Nephron progenitor cell (in vitro differentiated cells): ENCODE measurements at regions not wholly inside any gene's neighbourhood (a gene's known extent, or its start where the extent isn't known, plus 50 kb on each side); places are given as distances from the start of the nearest gene placed in this dataset.

ENCODE experiments used
- DNase-seq: peaks from one replicate; pipeline ENCODE4 v3.0.0; 2021
- H3K27ac Mint-ChIP-seq: 2 replicates; pipeline ENCODE4 v1.8.0; 2021; ENCODE audit warnings: mild to moderate bottlenecking, moderate library complexity, mixed read lengths
- H3K27me3 Mint-ChIP-seq: 2 replicates; pipeline ENCODE4 v1.8.0; 2021; ENCODE audit warnings: mild to moderate bottlenecking, low read depth, mixed read lengths; ENCODE audit not compliant: poor library complexity
- H3K36me3 Mint-ChIP-seq: 2 replicates; pipeline ENCODE4 v1.8.0; 2021; ENCODE audit warnings: low read depth, mixed read lengths
- H3K4me1 Mint-ChIP-seq: 2 replicates; pipeline ENCODE4 v1.8.0; 2021; ENCODE audit warnings: mixed read lengths
- H3K4me3 Mint-ChIP-seq: 2 replicates; pipeline ENCODE4 v1.8.0; 2021; ENCODE audit warnings: mild to moderate bottlenecking, moderate library complexity, mixed read lengths
- H3K9me3 Mint-ChIP-seq: 2 replicates; pipeline ENCODE4 v1.8.0; 2021; ENCODE audit warnings: mild to moderate bottlenecking, moderate library complexity, mixed read lengths
- CTCF ChIP-seq: fragments of 200-600 bp; sonication (generic); IDR thresholded peaks from 2 replicates; pipeline ENCODE4 v1.5.0; 2021; ENCODE audit warnings: antibody characterized with exemption

- H3K36me3 Mint-ChIP-seq: no peaks in the 10 kb centered on the region
- H3K27me3 Mint-ChIP-seq: peaks cover 3% of the 10 kb centered on the region
- no peak for TF ChIP-seq CTCF
- peaks cover 61% of the 10 kb centered on the region for H3K4me1 Mint-ChIP-seq
- H3K4me3 Mint-ChIP-seq: no peak overlapping the region
- no peaks in the 10 kb centered on the region for H3K9me3 Mint-ChIP-seq
- H3K27ac Mint-ChIP-seq: no peak overlapping the region
- DNase-seq: no peak
These were observed 249.7 kb downstream of the RHOU start for GRCh38 chr1:228984646-228985631.

GRCh38 chr1:228985661-228986060, 250.4 kb downstream of the RHOU start:
- Mint-ChIP-seq H3K27ac (no peak overlapping the region), H3K4me3 (no peak overlapping the region), H3K36me3 (no peaks in the 10 kb centered on the region), H3K4me1 (peaks cover 61% of the 10 kb centered on the region), H3K9me3 (no peaks in the 10 kb centered on the region), H3K27me3 (peaks cover 3% of the 10 kb centered on the region)
- TF ChIP-seq CTCF: no peak
- DNase-seq: no peak

- Mint-ChIP-seq H3K27ac (no peak overlapping the region), H3K27me3 (peaks cover 3% of the 10 kb centered on the region), H3K9me3 (no peaks in the 10 kb centered on the region), H3K4me1 (peaks cover 61% of the 10 kb centered on the region), H3K4me3 (no peak overlapping the region), H3K36me3 (no peaks in the 10 kb centered on the region)
- no peak for DNase-seq
- no peak for TF ChIP-seq CTCF
These were observed 251.0 kb downstream of the RHOU start for GRCh38 chr1:228986093-228986904.

- Mint-ChIP-seq H3K27ac (no peak overlapping the region), H3K27me3 (peaks cover 3% of the 10 kb centered on the region), H3K4me3 (no peak overlapping the region), H3K9me3 (no peaks in the 10 kb centered on the region), H3K36me3 (no peaks in the 10 kb centered on the region), H3K4me1 (peaks cover 66% of the 10 kb centered on the region)
- no peak for TF ChIP-seq CTCF
- DNase-seq: no peak
These were observed 252.0 kb downstream of the RHOU start for GRCh38 chr1:228987286-228987685.

GRCh38 chr1:228987736-228988506, 252.6 kb downstream of the RHOU start:
- no peak for DNase-seq
- Mint-ChIP-seq H3K9me3 (no peaks in the 10 kb centered on the region), H3K4me1 (peaks cover 61% of the 10 kb centered on the region), H3K27ac (no peak overlapping the region), H3K27me3 (peaks cover 3% of the 10 kb centered on the region), H3K4me3 (no peak overlapping the region), H3K36me3 (no peaks in the 10 kb centered on the region)
- no peak for TF ChIP-seq CTCF
